ENCODE measurements at regions not wholly inside any gene's neighbourhood (a gene's known extent, or its start where the extent isn't known, plus 50 kb on each side); places are given as distances from the start of the nearest gene placed in this dataset.

- no peak overlapping the region for H3K27ac ChIP-seq
- no peak for TF ChIP-seq CTCF (conservative IDR thresholded peaks at IDR 0.05)
These were observed 134.1 kb upstream of the RAB4A start for GRCh38 chr1:229136822-229137221.

GRCh38 chr1:229137271-229137670 is 133.6 kb upstream of the RAB4A start:
- H3K27ac ChIP-seq: no peak overlapping the region
- TF ChIP-seq CTCF (conservative IDR thresholded peaks at IDR 0.05): no peak

GRCh38 chr1:229138058-229138457 is 132.9 kb upstream of the RAB4A start:
- TF ChIP-seq CTCF (conservative IDR thresholded peaks at IDR 0.05): no peak
- H3K27ac ChIP-seq: no peak overlapping the region

GRCh38 chr1:229139331-229140118 is 131.4 kb upstream of the RAB4A start:
- TF ChIP-seq CTCF (conservative IDR thresholded peaks at IDR 0.05): no peak

GRCh38 chr1:229140119-229140396 is 130.9 kb upstream of the RAB4A start:
- TF ChIP-seq CTCF (conservative IDR thresholded peaks at IDR 0.05): no peak
- H3K27ac ChIP-seq: no peak overlapping the region

More at GRCh38 chr1:229139331-229140118, 131.4 kb upstream of the RAB4A start:
- H3K27ac ChIP-seq: no peak overlapping the region

- no peak overlapping the region for H3K27ac ChIP-seq
- TF ChIP-seq CTCF (conservative IDR thresholded peaks at IDR 0.05): no peak
These were observed 129.6 kb upstream of the RAB4A start for GRCh38 chr1:229141271-229141670.

GRCh38 chr1:229141689-229142377 is 129.1 kb upstream of the RAB4A start:
- no peak for TF ChIP-seq CTCF (conservative IDR thresholded peaks at IDR 0.05)
- no peak overlapping the region for H3K27ac ChIP-seq
